Stimulated activated memory B cell treated with anti-CD40 and anti-IgM and Interleukin-4, amounts not matched to agents 10 μg/mL and 1 μg/mL and 100 μg/mL, for 72 hours (primary cell): ENCODE measurements at regions not wholly inside any gene's neighbourhood (a gene's known extent, or its start where the extent isn't known, plus 50 kb on each side); places are given as distances from the start of the nearest gene placed in this dataset.
"Not testable (repeated sequence)": the region's sequence is repeated elsewhere in the genome, so short reads cannot be mapped to it uniquely, and the experiment has no call there.

Source experiments
- ATAC-seq: fragments of 150-1000 bp; cut with Tn5 transposase; 2 replicates; pipeline ENCODE4 v1.10.0; 2021
- H3K27ac Mint-ChIP-seq: one replicate; pipeline ENCODE4 v1.8.0; 2022; ENCODE audit warnings: mild to moderate bottlenecking, mixed read lengths
- H3K27me3 Mint-ChIP-seq: one replicate; pipeline ENCODE4 v1.8.0; 2022; ENCODE audit warnings: mixed read lengths
- H3K36me3 Mint-ChIP-seq: one replicate; pipeline ENCODE4 v1.8.0; 2022; ENCODE audit warnings: mixed read lengths
- H3K4me1 Mint-ChIP-seq: one replicate; pipeline ENCODE4 v1.8.0; 2022; ENCODE audit warnings: mixed read lengths
- H3K4me3 Mint-ChIP-seq: one replicate; pipeline ENCODE4 v1.8.0; 2022; ENCODE audit warnings: mild to moderate bottlenecking, moderate library complexity, mixed read lengths
- H3K9me3 Mint-ChIP-seq: one replicate; pipeline ENCODE4 v1.8.0; 2022; ENCODE audit warnings: mixed read lengths

DNA sequence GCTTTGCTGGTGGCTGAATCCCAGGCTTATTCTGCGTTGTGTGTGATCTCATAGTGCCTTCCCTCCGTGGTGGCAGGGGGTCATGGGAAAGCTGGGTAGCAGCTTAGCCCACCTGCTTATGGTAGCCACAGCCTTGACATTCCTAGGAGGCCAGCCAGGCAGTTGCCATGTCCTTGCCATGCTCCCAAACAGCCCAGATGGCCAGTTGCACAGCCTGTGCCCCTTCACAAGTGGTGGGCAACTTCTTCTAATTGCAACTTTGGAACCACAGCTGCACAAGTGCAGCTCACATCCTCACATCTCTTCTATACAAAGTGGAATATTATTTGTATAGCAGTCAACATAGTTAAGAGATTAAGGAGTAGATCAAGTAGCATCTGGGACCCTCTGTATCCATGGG lies 136.6 kb upstream of the PELI1 start:
- ATAC-seq, H3K27me3 Mint-ChIP-seq: not testable (repeated sequence)

DNA sequence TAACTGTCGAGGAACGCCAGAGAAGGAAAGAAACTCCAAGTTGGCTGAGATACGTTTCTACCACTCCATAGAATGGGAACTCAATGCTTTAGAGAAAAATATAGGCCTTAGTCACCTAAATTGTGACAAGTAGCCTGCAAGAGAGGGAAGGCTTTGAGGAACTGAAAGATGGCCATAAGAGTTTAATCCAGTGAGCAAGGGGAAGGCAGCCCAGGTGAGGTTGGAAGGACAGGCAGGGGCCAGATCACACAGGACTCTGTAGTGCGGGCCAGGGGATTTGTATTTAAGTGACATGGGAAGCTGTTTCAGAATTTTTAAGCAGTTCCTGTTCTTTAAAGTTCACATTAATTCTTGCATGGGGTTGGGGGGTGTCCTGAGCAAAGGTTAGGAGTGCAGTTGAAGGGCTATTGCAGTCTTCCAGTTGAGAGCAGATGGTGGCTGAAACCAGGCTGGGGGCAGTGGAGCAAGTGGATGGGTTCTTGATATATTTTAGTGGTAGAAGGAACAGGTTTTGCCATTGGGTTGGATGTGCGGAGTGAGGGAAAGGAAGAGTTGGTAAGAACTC lies 138.9 kb upstream of the PELI1 start:
- H3K9me3 Mint-ChIP-seq = no peaks in the 10 kb centered on the region
- H3K27ac Mint-ChIP-seq = no peak overlapping the region
- no peak overlapping the region for H3K4me3 Mint-ChIP-seq
- no peaks in the 10 kb centered on the region for H3K4me1 Mint-ChIP-seq
- H3K36me3 Mint-ChIP-seq = no peaks in the 10 kb centered on the region
- peak; percentile 72 for ATAC-seq
- no peaks in the 10 kb centered on the region for H3K27me3 Mint-ChIP-seq

More for the DNA sequence above, 136.6 kb upstream of the PELI1 start:
- H3K36me3 Mint-ChIP-seq, H3K4me3 Mint-ChIP-seq, H3K27ac Mint-ChIP-seq, H3K9me3 Mint-ChIP-seq: not testable (repeated sequence)
- peaks cover 13% of the 10 kb centered on the region for H3K4me1 Mint-ChIP-seq

DNA sequence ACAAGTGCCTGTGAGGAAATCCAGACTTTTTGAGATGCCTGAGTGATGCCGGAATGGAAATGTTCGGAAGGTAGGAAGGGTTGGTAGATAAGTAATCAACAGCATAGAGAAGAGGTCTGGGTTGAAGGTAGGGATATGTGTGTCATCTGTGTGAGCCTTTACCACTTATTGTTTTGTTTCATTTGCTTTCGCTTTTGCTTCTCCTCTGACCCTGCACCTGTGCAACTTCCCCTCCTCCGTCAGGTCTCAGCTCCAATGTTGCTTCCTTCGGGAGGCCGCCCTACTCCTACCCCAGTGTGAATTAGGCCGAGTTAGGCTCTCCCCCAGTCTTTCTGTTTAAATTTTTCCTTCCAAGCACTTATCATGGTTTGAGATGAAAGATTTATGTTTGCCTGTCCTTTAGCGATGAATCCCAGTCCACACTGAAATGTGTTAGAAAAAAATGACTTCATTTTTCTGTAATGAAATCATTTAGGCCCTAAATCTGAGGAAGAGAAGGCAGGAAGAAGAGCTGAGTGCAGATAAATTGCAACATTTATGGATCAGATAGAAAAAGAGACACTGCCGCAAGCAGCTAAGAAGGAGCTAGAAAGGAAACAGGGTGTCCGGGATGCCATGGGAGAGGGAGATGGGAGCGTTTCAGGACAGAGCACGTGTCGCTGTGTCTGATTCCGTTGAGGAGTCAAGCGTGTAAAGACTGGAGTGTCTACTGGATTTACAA lies 139.6 kb upstream of the PELI1 start:
- H3K4me3 Mint-ChIP-seq = no peak overlapping the region
- H3K27me3 Mint-ChIP-seq = no peaks in the 10 kb centered on the region
- H3K4me1 Mint-ChIP-seq = no peaks in the 10 kb centered on the region
- H3K27ac Mint-ChIP-seq = no peak overlapping the region
- H3K9me3 Mint-ChIP-seq = no peaks in the 10 kb centered on the region
- H3K36me3 Mint-ChIP-seq = no peaks in the 10 kb centered on the region
- peak; percentile 92 for ATAC-seq

DNA sequence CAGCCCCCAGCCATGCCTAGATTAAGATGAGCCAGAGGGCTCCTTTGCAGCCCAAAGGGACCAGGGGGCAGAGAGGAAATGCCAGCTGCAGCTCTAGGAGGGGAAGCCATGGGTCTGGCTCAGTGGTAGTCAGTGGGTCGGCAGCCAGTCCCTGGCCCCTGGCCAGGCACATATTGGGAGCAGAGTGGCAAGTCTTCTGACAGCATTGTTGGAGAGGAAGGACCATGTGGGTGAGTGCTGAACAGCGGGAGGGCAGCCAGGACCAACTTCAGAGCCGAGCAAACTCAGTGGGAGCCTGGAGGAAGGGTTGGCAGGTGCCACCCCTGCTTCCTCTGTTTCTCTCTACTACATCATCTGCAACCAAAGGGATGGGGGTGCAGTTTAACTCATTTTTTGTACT lies 140.5 kb upstream of the PELI1 start:
- H3K27ac Mint-ChIP-seq = no peak overlapping the region
- no peaks in the 10 kb centered on the region for H3K36me3 Mint-ChIP-seq
- no peaks in the 10 kb centered on the region for H3K4me1 Mint-ChIP-seq
- no peak overlapping the region for H3K4me3 Mint-ChIP-seq
- no peak for ATAC-seq
- H3K9me3 Mint-ChIP-seq = no peaks in the 10 kb centered on the region
- H3K27me3 Mint-ChIP-seq = no peaks in the 10 kb centered on the region

DNA sequence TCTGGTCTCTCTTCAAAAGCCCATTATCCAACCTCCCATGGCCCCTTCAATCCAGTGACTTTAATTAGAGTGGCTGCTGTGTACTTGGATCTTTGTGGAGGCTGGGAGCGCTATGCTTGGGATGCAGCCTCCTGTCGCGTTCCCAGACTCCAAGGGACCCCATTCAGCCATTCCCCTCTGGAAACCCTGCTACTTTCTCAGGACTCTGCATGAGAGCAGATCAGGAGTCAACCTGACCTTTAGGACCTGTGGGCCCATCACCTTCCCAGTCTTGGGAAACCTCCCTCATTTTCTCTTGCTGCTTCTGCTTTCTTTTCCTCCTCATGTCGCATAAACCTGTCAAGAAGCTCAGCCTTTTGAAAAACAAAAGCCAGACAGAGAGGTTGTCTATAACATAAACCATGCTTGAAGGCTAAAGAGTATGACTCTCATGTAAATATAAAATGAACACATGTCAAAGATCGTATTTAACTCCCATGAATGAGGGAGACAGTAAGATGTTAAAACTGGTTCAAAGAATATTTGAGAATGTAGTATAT lies 143.1 kb upstream of the PELI1 start:
- no peak overlapping the region for H3K27ac Mint-ChIP-seq
- peaks cover 6% of the 10 kb centered on the region for H3K4me1 Mint-ChIP-seq
- H3K9me3 Mint-ChIP-seq = peaks cover 4% of the 10 kb centered on the region
- H3K36me3 Mint-ChIP-seq = no peaks in the 10 kb centered on the region
- H3K4me3 Mint-ChIP-seq = no peak overlapping the region
- no peaks in the 10 kb centered on the region for H3K27me3 Mint-ChIP-seq
- ATAC-seq = no peak

DNA sequence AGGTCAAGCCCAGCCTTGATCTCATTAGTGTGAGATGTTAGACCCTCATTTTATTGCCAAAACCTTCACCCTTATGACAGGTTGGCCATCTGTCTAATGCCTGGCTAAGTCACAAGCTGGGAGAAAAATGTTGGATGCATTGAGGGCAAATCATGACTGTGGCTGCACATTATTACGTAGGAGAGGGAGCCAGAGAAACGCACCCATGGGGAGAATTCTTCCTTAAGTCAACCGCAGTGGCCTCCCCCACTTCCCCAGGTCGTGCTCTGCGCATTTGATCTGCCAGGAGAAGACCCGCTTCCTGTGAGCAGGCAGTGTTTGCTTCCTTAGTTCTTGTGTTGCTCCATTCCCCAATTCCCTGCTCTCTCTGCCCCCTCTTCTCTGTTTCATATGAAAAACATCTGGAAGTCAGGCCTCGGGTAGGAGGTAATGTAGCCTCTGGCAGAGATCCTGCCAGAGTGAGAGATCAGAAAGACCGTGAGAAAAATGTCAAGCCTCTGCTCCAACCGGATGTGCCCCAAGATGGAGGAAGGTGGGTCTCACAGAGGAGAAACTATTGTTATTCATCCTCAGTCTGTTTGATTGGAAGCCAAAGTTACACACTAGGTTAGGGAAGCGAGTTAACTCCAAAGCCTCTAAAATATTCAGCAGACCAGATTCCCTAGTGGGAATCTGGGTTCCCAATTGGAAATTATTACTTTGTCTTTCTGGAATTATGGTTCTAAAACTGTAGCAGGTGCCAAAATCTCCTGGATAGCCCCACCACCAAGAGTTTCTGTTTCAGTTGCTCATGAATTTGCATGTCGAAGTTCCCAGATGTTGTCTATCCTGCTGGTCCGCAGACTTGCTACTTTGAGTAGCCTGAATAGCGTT lies 144.3 kb upstream of the PELI1 start:
- H3K27ac Mint-ChIP-seq = no peak overlapping the region
- no peak for ATAC-seq
- H3K4me1 Mint-ChIP-seq = peaks cover 6% of the 10 kb centered on the region
- peaks cover 4% of the 10 kb centered on the region for H3K9me3 Mint-ChIP-seq
- no peaks in the 10 kb centered on the region for H3K27me3 Mint-ChIP-seq
- H3K36me3 Mint-ChIP-seq = peaks cover 4% of the 10 kb centered on the region
- H3K4me3 Mint-ChIP-seq = no peak overlapping the region

DNA sequence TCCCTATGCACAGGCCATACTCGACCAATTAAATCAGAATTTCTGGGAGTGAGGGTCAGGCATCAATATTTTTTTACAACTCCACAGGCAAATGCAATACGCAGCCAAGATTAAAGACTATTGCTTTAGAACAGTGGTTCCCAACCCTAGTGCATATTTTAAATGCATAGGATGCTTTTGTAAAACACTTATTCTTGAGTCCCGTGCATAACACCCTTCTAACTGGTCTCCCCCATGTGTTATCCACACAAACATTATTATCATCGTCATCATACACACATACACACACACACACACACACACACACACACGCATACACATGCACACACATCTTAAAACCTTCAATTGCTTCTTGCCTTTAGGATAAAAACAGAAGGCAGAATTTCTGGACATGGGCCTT lies 145.0 kb upstream of the PELI1 start:
- Mint-ChIP-seq H3K36me3 (peaks cover 4% of the 10 kb centered on the region), H3K4me1 (peaks cover 6% of the 10 kb centered on the region), H3K27ac (no peak overlapping the region), H3K27me3 (no peaks in the 10 kb centered on the region), H3K4me3 (no peak overlapping the region), H3K9me3 (peaks cover 4% of the 10 kb centered on the region)
- ATAC-seq = no peak

DNA sequence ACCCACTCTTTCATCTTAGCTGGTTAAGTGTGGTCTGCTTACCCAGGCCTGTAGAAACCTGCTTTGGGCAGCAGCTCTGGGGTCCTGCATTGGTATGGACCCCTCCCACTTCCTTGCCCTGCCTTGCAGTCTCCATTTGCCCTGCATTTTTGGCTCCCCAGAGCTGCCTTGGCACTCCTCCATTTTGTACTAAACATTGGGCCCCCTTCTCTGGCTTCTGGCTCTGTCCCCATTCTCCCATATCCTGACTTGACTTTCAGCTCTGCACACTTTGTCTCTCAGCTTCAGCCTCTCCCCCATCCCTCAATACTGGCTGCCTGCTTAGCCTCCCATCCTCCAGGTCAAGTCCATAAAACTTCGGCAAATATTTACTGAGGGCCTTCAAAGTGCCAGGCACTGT lies 145.5 kb upstream of the PELI1 start:
- Mint-ChIP-seq H3K27me3 (no peaks in the 10 kb centered on the region), H3K36me3 (peaks cover 4% of the 10 kb centered on the region), H3K4me3 (no peak overlapping the region), H3K27ac (no peak overlapping the region), H3K4me1 (peaks cover 6% of the 10 kb centered on the region), H3K9me3 (peaks cover 4% of the 10 kb centered on the region)
- ATAC-seq = no peak

DNA sequence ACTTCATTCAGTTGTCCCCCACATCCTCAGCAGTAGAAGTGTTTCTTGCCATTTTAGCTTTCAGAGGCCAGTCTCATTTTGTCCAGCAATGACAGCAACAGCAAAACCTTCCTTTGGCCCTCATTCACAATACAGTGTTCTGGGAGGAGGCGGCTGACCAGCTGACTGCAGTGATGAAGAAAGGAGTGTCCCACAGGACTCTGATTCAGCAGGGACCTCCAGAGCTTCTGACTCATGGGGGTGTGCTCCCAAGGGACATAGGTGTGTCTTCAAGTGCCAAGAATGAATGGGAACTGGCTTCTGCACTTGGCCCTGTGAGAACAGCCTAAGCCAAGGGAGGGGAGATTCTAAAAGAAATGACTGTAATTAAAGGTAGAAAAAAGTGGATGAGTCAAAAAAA lies 147.0 kb upstream of the PELI1 start:
- no peaks in the 10 kb centered on the region for H3K27me3 Mint-ChIP-seq
- no peak overlapping the region for H3K4me3 Mint-ChIP-seq
- H3K27ac Mint-ChIP-seq = no peak overlapping the region
- H3K36me3 Mint-ChIP-seq = peaks cover 4% of the 10 kb centered on the region
- H3K9me3 Mint-ChIP-seq = peaks cover 4% of the 10 kb centered on the region
- no peak for ATAC-seq
- H3K4me1 Mint-ChIP-seq = peaks cover 20% of the 10 kb centered on the region

DNA sequence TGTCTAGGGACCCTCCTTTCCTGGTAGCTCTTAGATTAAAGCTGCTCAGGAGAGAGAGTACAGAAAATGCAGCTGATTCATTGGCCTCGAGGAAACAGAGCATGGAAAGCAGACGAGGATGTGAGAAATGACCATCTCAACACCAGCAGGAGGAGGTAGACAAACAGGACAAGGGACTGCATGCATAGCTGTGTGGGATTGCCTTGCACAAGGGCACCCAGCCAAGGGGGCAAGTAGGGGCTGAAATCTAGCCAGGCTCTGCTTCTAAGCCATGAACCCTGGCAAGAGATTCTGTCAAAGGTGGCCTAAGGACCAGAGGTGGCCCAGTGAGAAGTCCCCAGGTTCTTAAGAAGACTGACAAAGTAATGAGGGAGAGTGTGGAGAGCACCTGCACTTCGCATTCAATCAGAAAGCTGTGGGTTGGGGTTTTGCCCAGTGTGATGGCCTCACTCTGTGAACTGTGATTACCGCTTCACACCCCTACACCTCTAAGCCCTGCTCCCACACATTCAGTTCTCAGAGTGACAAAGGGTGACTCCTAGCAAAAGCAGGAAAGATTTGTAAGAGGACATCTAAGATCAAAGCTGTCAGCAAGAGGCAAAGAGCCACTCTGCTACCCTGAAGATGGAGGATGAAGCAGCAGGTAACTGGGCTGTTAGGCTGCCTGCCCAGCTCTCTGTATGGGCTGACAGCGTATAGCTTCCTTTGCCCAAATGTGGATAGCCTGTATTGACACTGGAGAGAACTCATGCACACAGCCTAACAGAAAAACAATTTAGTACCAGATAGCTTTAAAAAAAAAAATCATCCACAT lies 151.3 kb upstream of the PELI1 start:
- peaks cover 6% of the 10 kb centered on the region for H3K27me3 Mint-ChIP-seq
- peak overlapping the region; percentile 17 for H3K27ac Mint-ChIP-seq
- H3K36me3 Mint-ChIP-seq = peaks cover 4% of the 10 kb centered on the region
- no peaks in the 10 kb centered on the region for H3K9me3 Mint-ChIP-seq
- peaks cover 27% of the 10 kb centered on the region for H3K4me1 Mint-ChIP-seq
- ATAC-seq = peak; percentile 84
- no peak overlapping the region for H3K4me3 Mint-ChIP-seq

DNA sequence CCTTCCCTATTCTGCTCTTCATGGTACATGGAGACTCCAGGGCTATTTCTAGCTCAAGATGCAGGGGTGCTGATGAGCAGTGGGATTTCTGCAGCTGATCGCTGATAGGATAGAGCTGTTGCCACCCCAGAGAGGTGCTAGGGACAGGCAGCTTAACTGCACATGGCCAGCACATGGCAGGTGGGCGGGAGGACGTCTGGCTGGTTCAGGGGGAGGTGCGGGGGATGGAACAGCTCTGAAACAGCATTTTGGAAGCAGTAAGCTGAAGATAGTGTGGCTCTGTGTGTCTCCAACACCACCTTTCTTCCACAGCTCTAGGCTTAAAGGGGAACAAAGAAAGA lies 151.9 kb upstream of the PELI1 start:
- Mint-ChIP-seq H3K4me3 (no peak overlapping the region), H3K4me1 (peaks cover 25% of the 10 kb centered on the region), H3K9me3 (no peaks in the 10 kb centered on the region), H3K27ac (peak overlapping the region; percentile 17), H3K27me3 (peaks cover 6% of the 10 kb centered on the region), H3K36me3 (peaks cover 4% of the 10 kb centered on the region)
- ATAC-seq = no peak

DNA sequence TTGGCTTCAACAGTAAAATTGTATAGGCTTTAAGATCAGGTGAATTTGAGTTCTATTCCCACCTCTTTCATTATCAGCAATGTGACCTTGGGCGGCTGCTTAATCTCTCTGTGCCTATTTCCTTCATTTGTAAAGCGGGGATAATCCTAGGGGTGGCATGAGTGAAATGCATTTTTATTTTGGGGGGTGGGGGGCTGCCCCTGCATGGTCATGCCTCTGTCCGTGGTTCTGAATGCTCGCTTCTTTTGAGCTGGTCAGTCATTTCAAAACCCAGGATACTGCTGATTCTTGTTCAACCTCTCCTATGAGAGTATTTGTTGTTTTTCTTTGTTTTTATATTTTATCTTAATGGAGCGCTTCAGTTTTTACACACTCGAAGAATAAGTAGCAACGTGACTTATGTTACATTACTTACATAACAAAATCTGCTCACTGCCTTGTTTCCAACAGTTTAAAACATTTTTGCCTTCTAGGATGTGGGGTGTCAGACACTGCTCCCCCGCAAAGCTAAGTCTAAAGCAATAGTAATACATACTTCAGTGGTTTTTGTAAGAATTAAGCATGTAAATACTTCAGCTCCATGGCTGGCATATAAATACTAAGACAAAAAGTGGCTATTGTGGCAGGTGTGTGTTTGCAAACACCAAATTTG lies 152.6 kb upstream of the PELI1 start:
- H3K36me3 Mint-ChIP-seq = peaks cover 4% of the 10 kb centered on the region
- peaks cover 6% of the 10 kb centered on the region for H3K27me3 Mint-ChIP-seq
- no peak for ATAC-seq

DNA sequence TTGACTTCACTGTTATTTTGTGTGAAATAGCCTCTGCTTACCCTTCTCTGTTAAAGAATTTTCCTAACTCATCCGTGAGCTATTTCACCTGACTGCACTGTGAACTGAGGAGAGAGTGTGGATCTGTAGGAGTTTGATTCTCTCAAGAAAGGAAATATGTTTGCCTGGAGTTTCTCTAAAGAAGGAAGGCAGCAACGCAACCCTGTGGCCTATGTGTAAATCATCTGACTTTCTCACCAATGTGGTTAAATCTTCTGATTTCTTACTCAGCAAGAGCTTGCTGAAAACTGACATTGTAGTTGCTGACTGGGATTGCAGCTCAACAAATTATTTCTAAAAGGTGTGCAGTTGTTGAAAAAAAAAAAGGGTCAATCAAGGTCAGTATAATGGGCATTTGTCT lies 153.9 kb upstream of the PELI1 start:
- ATAC-seq = no peak
- Mint-ChIP-seq H3K4me1 (peaks cover 22% of the 10 kb centered on the region), H3K9me3 (no peaks in the 10 kb centered on the region), H3K36me3 (peaks cover 3% of the 10 kb centered on the region), H3K27me3 (peaks cover 6% of the 10 kb centered on the region), H3K4me3 (no peak overlapping the region), H3K27ac (no peak overlapping the region)

More for the DNA sequence above, 152.6 kb upstream of the PELI1 start:
- Mint-ChIP-seq H3K4me1 (peaks cover 22% of the 10 kb centered on the region), H3K9me3 (no peaks in the 10 kb centered on the region), H3K4me3 (no peak overlapping the region), H3K27ac (no peak overlapping the region)

DNA sequence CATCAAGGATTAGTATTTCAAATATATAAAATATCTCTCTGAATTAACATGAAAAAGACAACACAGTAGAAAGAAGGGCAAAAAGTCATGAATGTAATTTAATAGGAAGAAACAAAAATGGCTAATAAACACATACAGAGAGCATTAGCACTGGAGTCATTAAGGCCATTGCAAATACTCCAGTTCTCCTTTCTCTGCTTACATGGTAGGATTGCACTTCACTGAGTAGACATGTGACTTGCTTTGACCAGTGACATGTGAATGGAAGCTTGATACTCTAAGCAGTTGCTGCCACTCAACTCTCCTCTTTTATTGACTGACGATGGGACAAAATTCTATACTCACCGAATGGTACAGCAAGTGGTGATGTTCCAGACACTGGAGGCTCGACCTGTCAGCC lies 153.9 kb upstream of the LGALSL start:
- H3K27me3 Mint-ChIP-seq = peaks cover 6% of the 10 kb centered on the region
- H3K9me3 Mint-ChIP-seq = no peaks in the 10 kb centered on the region
- no peak overlapping the region for H3K27ac Mint-ChIP-seq
- no peak for ATAC-seq
- H3K36me3 Mint-ChIP-seq = no peaks in the 10 kb centered on the region
- peaks cover 18% of the 10 kb centered on the region for H3K4me1 Mint-ChIP-seq
- H3K4me3 Mint-ChIP-seq = no peak overlapping the region
